Testis (tissue), 2 donors: ENCODE measurements at regions not wholly inside any gene's neighbourhood (a gene's known extent, or its start where the extent isn't known, plus 50 kb on each side); places are given as distances from the start of the nearest gene placed in this dataset.
"Not testable (repeated sequence)": the region's sequence is repeated elsewhere in the genome, so short reads cannot be mapped to it uniquely, and the experiment has no call there.

Source experiments
- POLR2A ChIP-seq: fragments of 450-650 bp; IDR thresholded peaks from one replicate; pipeline ENCODE4 v1.6.1; 2017; ENCODE audit warnings: antibody characterized with exemption, mild to moderate bottlenecking, moderate library complexity
- TF ChIP-seq, protein P1 (sequence below), 3 experiments: fragments of 450-650 bp in 2 of 3; fragments of 200-600 bp in 1 of 3; sonication (generic) in 1 of 3; IDR thresholded peaks; one replicate each; pipeline ENCODE4 v1.5.1; 2016 to 2019; ENCODE audit warnings: antibody characterized with exemption in 3 of 3, mild to moderate bottlenecking in 2 of 3, moderate library complexity in 1 of 3

DNA sequence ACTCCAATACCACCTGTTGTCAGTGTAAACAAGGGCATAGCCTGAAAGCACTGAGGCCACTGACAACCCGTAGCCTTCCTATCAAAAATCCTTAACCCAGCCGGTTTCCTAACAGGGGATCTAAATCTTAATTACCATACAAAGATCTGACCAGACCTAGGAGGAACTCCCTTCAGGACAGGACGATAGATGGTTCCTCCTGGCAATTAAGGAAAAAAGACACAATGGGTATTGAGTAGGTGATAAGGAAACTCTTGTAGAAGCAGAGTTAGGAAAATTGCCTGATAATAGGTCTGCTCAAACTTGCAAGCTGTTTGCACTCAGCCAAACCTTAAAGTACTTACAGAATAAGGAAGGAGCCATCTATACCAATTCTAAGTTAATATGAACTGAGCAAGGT lies 1517.3 kb upstream of the RAG2 start:
- TF ChIP-seq, protein P1, sequence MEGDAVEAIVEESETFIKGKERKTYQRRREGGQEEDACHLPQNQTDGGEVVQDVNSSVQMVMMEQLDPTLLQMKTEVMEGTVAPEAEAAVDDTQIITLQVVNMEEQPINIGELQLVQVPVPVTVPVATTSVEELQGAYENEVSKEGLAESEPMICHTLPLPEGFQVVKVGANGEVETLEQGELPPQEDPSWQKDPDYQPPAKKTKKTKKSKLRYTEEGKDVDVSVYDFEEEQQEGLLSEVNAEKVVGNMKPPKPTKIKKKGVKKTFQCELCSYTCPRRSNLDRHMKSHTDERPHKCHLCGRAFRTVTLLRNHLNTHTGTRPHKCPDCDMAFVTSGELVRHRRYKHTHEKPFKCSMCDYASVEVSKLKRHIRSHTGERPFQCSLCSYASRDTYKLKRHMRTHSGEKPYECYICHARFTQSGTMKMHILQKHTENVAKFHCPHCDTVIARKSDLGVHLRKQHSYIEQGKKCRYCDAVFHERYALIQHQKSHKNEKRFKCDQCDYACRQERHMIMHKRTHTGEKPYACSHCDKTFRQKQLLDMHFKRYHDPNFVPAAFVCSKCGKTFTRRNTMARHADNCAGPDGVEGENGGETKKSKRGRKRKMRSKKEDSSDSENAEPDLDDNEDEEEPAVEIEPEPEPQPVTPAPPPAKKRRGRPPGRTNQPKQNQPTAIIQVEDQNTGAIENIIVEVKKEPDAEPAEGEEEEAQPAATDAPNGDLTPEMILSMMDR (IDR thresholded peaks at IDR 0.05), result not testable (repeated sequence)
- TF ChIP-seq POLR2A, result not testable (repeated sequence)
